ENCODE measurements at regions not wholly inside any gene's neighbourhood (a gene's known extent, or its start where the extent isn't known, plus 50 kb on each side); places are given as distances from the start of the nearest gene placed in this dataset.
A peak's percentile ranks its signal among the peaks of the same experiment; 100 is the strongest.

DNA sequence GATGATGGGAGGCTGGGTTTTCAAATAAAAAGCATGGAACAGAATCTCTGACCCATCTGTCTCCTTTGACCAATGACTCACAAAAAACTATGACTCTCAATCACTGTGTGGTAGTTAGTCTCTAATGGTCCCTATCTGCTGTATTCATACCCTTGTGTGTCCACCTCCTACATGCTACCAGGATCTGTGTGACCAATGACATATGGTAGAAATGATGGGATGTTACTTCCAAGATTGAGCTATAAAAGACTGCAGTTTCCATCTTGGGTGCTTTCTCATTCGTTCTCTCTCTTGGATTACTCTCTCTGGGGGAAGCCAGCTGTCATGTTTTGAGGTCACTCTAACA is 144.7 kb upstream of the BTG1 start:
- DNase-seq = peak; percentile 64
- Mint-ChIP-seq H3K4me1 (ENCODE audit: low read depth) (peaks cover 47% of the 10 kb centered on the region), H3K27ac (peak overlapping the region; percentile 88)

GRCh38 chr12:92289629-92290349 is 144.1 kb upstream of the BTG1 start:
- Mint-ChIP-seq H3K4me3 (peak overlapping the region; percentile 66), H3K36me3 (ENCODE audit: low read depth) (no peaks in the 10 kb centered on the region), H3K27ac (peak overlapping the region; percentile 88), H3K27me3 (ENCODE audit: insufficient read depth) (no peaks in the 10 kb centered on the region), H3K9me3 (no peaks in the 10 kb centered on the region), H3K4me1 (ENCODE audit: low read depth) (peaks cover 47% of the 10 kb centered on the region)
- TF ChIP-seq CTCF (IDR thresholded peaks at IDR 0.05) = no peak
- DNase-seq = peak; percentile 70

More for the DNA sequence above, 144.7 kb upstream of the BTG1 start:
- H3K27me3 Mint-ChIP-seq (ENCODE audit: insufficient read depth) = no peaks in the 10 kb centered on the region
- peak overlapping the region; percentile 66 for H3K4me3 Mint-ChIP-seq
- TF ChIP-seq CTCF (IDR thresholded peaks at IDR 0.05) = no peak
- no peaks in the 10 kb centered on the region for H3K9me3 Mint-ChIP-seq
- no peaks in the 10 kb centered on the region for H3K36me3 Mint-ChIP-seq (ENCODE audit: low read depth)

- no peak for DNase-seq
- TF ChIP-seq CTCF (IDR thresholded peaks at IDR 0.05) = no peak
- H3K4me3 Mint-ChIP-seq = no peak overlapping the region
- H3K36me3 Mint-ChIP-seq (ENCODE audit: low read depth) = no peaks in the 10 kb centered on the region
- H3K9me3 Mint-ChIP-seq = no peaks in the 10 kb centered on the region
- H3K27ac Mint-ChIP-seq = no peak overlapping the region; the same call in 1 of the 2 replicates
- H3K4me1 Mint-ChIP-seq (ENCODE audit: low read depth) = peaks cover 47% of the 10 kb centered on the region
- no peaks in the 10 kb centered on the region for H3K27me3 Mint-ChIP-seq (ENCODE audit: insufficient read depth)
These were observed 142.9 kb upstream of the BTG1 start for GRCh38 chr12:92288561-92288960.

- no peak for TF ChIP-seq CTCF (IDR thresholded peaks at IDR 0.05)
- Mint-ChIP-seq H3K27ac (no peak overlapping the region), H3K4me3 (peak overlapping the region; percentile 39; the same call in 1 of the 2 replicates), H3K9me3 (no peaks in the 10 kb centered on the region), H3K36me3 (ENCODE audit: low read depth) (no peaks in the 10 kb centered on the region), H3K27me3 (ENCODE audit: insufficient read depth) (no peaks in the 10 kb centered on the region), H3K4me1 (ENCODE audit: low read depth) (peaks cover 8% of the 10 kb centered on the region)
- DNase-seq = no peak
These were observed 132.8 kb upstream of the BTG1 start for GRCh38 chr12:92278378-92278828.

GRCh38 chr12:92277795-92278194 is 132.1 kb upstream of the BTG1 start:
- no peaks in the 10 kb centered on the region for H3K27me3 Mint-ChIP-seq (ENCODE audit: insufficient read depth)

More at GRCh38 chr12:92277795-92278194, 132.1 kb upstream of the BTG1 start:
- H3K4me1 Mint-ChIP-seq (ENCODE audit: low read depth) = peaks cover 8% of the 10 kb centered on the region
- H3K27ac Mint-ChIP-seq = no peak overlapping the region
- no peaks in the 10 kb centered on the region for H3K36me3 Mint-ChIP-seq (ENCODE audit: low read depth)
- TF ChIP-seq CTCF (IDR thresholded peaks at IDR 0.05) = no peak
- DNase-seq = no peak
- H3K4me3 Mint-ChIP-seq = no peak overlapping the region
- no peaks in the 10 kb centered on the region for H3K9me3 Mint-ChIP-seq

Measured in HFFc6 (cell line).